Prostate gland (tissue), 2 donors: ENCODE measurements at regions not wholly inside any gene's neighbourhood (a gene's known extent, or its start where the extent isn't known, plus 50 kb on each side); places are given as distances from the start of the nearest gene placed in this dataset.
"Not testable (repeated sequence)": the region's sequence is repeated elsewhere in the genome, so short reads cannot be mapped to it uniquely, and the experiment has no call there.

ENCODE experiments used
- DNase-seq: peaks from one replicate; pipeline ENCODE4 v3.0.0-alpha.2; 2019; ENCODE audit warnings: low spot score
- H3K27ac ChIP-seq, 2 donors: fragments of 200-600 bp; sonication (generic); 2 replicates each; pipeline ENCODE4 v1.5.1; 2017 to 2019
- H3K27me3 ChIP-seq: fragments of 200-600 bp; sonication (generic); replicated peaks from 2 replicates; pipeline ENCODE4 v1.5.1; 2019; ENCODE audit not compliant: insufficient read depth
- H3K36me3 ChIP-seq, 2 donors: fragments of 200-600 bp; sonication (generic); 1 replicate in 1 of 2; 2 replicates in 1 of 2; pipeline versions ENCODE4 v1.5.1 to v1.8.1; 2017 to 2019
- H3K4me1 ChIP-seq: fragments of 200-600 bp; sonication (generic); replicated peaks from 2 replicates; pipeline ENCODE4 v1.5.1; 2019
- H3K4me3 ChIP-seq, 2 donors: fragments of 200-600 bp; sonication (generic); 2 replicates each; pipeline ENCODE4 v1.5.1; 2017 to 2019
- H3K9me3 ChIP-seq: fragments of 200-600 bp; sonication (generic); 2 replicates; pipeline ENCODE4 v1.5.1; 2017
- CTCF ChIP-seq, 4 experiments: fragments of 200-600 bp in 2 of 4; fragments of 450-650 bp in 2 of 4; sonication (generic) in 2 of 4; IDR thresholded peaks; 1 replicate in 3 of 4; 2 replicates in 1 of 4; pipeline ENCODE4 v1.5.1; 2016 to 2019; ENCODE audit warnings: antibody characterized with exemption in 4 of 4, mild to moderate bottlenecking in 2 of 4, moderate library complexity in 2 of 4
- POLR2A ChIP-seq: fragments of 450-650 bp; IDR thresholded peaks from one replicate; pipeline ENCODE4 v1.6.1; 2016; ENCODE audit warnings: antibody characterized with exemption, mild to moderate bottlenecking
- POLR2AphosphoS5 ChIP-seq: sonication (generic); formaldehyde crosslinking; IDR thresholded peaks from one replicate; pipeline ENCODE4 v1.6.1; 2017; ENCODE audit warnings: antibody characterized with exemption
- WGBS: methylation state at CpG from one replicate; pipeline ENCODE4 v1.1.5; 2018; 5-methylcytosine and 5-hydroxymethylcytosine counted together
- intact Hi-C: fragments of 100-400 bp; cut with DNase I; formaldehyde crosslinking; loops from one replicate; pipeline ENCODE4 v1.14.2; 2022

GRCh38 chrX:95536661-95537060 is 1148.0 kb upstream of the DIAPH2 start:
- no peaks in the 10 kb centered on the region for H3K9me3 ChIP-seq
- H3K4me3 ChIP-seq: no peak overlapping the region
- H3K27me3 ChIP-seq: no peaks in the 10 kb centered on the region
- intact Hi-C loops: no loop called here
- H3K27ac ChIP-seq: no peak overlapping the region
- TF ChIP-seq POLR2A: no peak
- no peak for TF ChIP-seq POLR2AphosphoS5
- no peak for TF ChIP-seq CTCF (IDR thresholded peaks at IDR 0.05)
- no peaks in the 10 kb centered on the region for H3K4me1 ChIP-seq
- no peaks in the 10 kb centered on the region for H3K36me3 ChIP-seq
- no peak for DNase-seq

GRCh38 chrX:95539041-95539440 is 1145.6 kb upstream of the DIAPH2 start:
- Histone ChIP-seq H3K36me3 (no peaks in the 10 kb centered on the region), H3K4me1 (no peaks in the 10 kb centered on the region), H3K4me3 (no peak overlapping the region), H3K27me3 (no peaks in the 10 kb centered on the region), H3K27ac (no peak overlapping the region), H3K9me3 (no peaks in the 10 kb centered on the region)
- 33% methylated on average over 3 of the region's 3 CpGs for WGBS
- intact Hi-C loops: no loop called here
- TF ChIP-seq POLR2A (no peak), POLR2AphosphoS5 (no peak), CTCF (IDR thresholded peaks at IDR 0.05) (no peak)
- no peak for DNase-seq

GRCh38 chrX:95549552-95549951 is 1135.1 kb upstream of the DIAPH2 start:
- H3K36me3 ChIP-seq, H3K9me3 ChIP-seq, H3K4me3 ChIP-seq, H3K27me3 ChIP-seq, intact Hi-C loops, H3K4me1 ChIP-seq, H3K27ac ChIP-seq, DNase-seq: not testable (repeated sequence)
- 90% methylated on average over 9 of the region's 18 CpGs for WGBS

- intact Hi-C loops: no loop called here
- 91% methylated on average over 2 of the region's 2 CpGs for WGBS
- no peak overlapping the region for H3K27ac ChIP-seq
Measured at GRCh38 chrX:95585321-95585720, 1099.3 kb upstream of the DIAPH2 start.

GRCh38 chrX:95612350-95612749 is 1072.3 kb upstream of the DIAPH2 start:
- H3K4me1 ChIP-seq: no peaks in the 10 kb centered on the region
- no peak overlapping the region for H3K4me3 ChIP-seq
- 72% methylated on average over 2 of the region's 2 CpGs for WGBS
- no peaks in the 10 kb centered on the region for H3K9me3 ChIP-seq
- no peaks in the 10 kb centered on the region for H3K27me3 ChIP-seq
- no peak overlapping the region for H3K27ac ChIP-seq
- intact Hi-C loops: no loop called here
- DNase-seq: no peak
- no peaks in the 10 kb centered on the region for H3K36me3 ChIP-seq
- TF ChIP-seq POLR2AphosphoS5 (no peak), POLR2A (no peak), CTCF (IDR thresholded peaks at IDR 0.05) (no peak)

More at GRCh38 chrX:95585321-95585720, 1099.3 kb upstream of the DIAPH2 start:
- no peaks in the 10 kb centered on the region for H3K9me3 ChIP-seq
- no peaks in the 10 kb centered on the region for H3K4me1 ChIP-seq
- TF ChIP-seq POLR2A (no peak), CTCF (IDR thresholded peaks at IDR 0.05) (no peak), POLR2AphosphoS5 (no peak)
- no peaks in the 10 kb centered on the region for H3K27me3 ChIP-seq
- DNase-seq: no peak
- no peak overlapping the region for H3K4me3 ChIP-seq
- H3K36me3 ChIP-seq: no peaks in the 10 kb centered on the region
